ENCODE measurements at regions not wholly inside any gene's neighbourhood (a gene's known extent, or its start where the extent isn't known, plus 50 kb on each side); places are given as distances from the start of the nearest gene placed in this dataset.

DNA sequence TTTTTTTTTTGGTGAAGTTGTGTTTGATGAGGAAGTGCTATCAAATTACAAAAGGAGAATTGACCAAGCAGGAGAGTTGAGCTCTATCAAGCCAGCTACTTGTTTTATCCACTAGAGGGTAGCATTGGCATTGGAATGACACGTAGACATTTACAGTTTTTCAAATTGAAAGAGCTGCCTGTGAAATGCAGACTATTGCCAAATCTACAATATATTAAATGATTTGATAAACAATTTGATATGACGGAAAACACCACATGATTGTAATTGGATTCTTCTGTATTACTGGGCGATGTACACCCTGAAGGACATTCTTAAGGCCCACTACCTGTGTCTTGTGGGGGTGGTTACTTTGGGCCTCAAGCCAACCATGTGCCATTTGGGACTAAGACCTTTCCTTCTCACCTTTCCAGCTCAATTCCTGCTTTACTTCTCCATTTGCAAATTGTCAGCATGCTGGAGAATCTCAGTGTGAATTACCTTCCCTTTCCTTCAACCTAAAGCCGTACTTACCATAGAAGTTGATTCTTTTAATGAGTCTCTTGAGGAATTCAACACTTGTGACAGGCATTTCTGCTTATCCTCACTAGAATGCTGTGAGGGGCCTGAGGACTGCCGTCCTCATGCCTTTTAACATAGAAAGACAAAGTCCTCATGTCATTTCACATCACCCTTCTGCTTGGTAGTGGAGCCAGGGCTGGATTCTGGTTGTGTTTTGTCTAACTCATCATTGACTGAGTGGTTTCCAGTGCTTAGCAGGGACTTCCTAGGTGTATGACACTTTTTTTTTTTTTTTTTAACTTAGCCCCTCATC is 134.8 kb upstream of the THUMPD2 start:
- peak; percentile 94 for TF ChIP-seq CTCF (IDR thresholded peaks at IDR 0.05)

GRCh38 chr2:39902103-39902502 is 123.0 kb upstream of the THUMPD2 start:
- TF ChIP-seq CTCF (IDR thresholded peaks at IDR 0.05) = no peak
- no peaks in the 10 kb centered on the region for H3K36me3 Mint-ChIP-seq (ENCODE audit: low read depth)
- peaks cover 5% of the 10 kb centered on the region; the same call in 1 of the 2 replicates for H3K9me3 Mint-ChIP-seq
- peak overlapping the region; percentile 42 for H3K27ac Mint-ChIP-seq
- no peaks in the 10 kb centered on the region for H3K27me3 Mint-ChIP-seq (ENCODE audit: insufficient read depth)
- peaks cover 24% of the 10 kb centered on the region for H3K4me1 Mint-ChIP-seq (ENCODE audit: low read depth)
- H3K4me3 Mint-ChIP-seq = no peak overlapping the region
- DNase-seq = peak; percentile 80

More for the DNA sequence above, 134.8 kb upstream of the THUMPD2 start:
- no peak overlapping the region for H3K4me3 Mint-ChIP-seq
- H3K4me1 Mint-ChIP-seq (ENCODE audit: low read depth) = peaks cover 50% of the 10 kb centered on the region
- DNase-seq = peak; percentile 75
- peak overlapping the region; percentile 61 for H3K27ac Mint-ChIP-seq
- H3K36me3 Mint-ChIP-seq (ENCODE audit: low read depth) = peaks cover 13% of the 10 kb centered on the region
- no peaks in the 10 kb centered on the region; the same call in 1 of the 2 replicates for H3K27me3 Mint-ChIP-seq (ENCODE audit: insufficient read depth)
- no peaks in the 10 kb centered on the region for H3K9me3 Mint-ChIP-seq

- DNase-seq = no peak
- Mint-ChIP-seq H3K4me1 (ENCODE audit: low read depth) (peaks cover 24% of the 10 kb centered on the region), H3K27ac (no peak overlapping the region), H3K27me3 (ENCODE audit: insufficient read depth) (peaks cover 3% of the 10 kb centered on the region; the same call in 1 of the 2 replicates), H3K36me3 (ENCODE audit: low read depth) (no peaks in the 10 kb centered on the region), H3K4me3 (no peak overlapping the region), H3K9me3 (peaks cover 5% of the 10 kb centered on the region; the same call in 1 of the 2 replicates)
- no peak for TF ChIP-seq CTCF (IDR thresholded peaks at IDR 0.05)
Measured at GRCh38 chr2:39898934-39899333, 119.9 kb upstream of the THUMPD2 start.

DNA sequence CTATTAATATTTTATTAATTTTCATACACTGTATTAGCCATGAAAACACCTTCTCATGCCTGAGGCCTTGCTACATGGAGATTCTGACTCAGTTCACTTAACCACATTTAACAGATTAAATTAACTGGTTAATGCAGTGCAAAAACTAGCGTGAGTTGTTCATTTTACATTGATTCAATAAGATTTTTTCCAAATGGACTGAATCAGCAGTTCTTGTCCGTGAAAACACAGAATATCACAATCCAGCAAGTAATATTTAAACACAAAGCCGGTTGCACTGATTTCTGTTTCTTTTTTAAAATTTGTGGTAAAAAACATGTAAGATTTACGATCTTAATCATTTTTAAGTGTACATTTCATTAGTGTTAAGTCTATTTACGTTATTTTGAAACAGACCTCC is 118.2 kb upstream of the THUMPD2 start:
- Mint-ChIP-seq H3K27me3 (ENCODE audit: insufficient read depth) (peaks cover 3% of the 10 kb centered on the region; the same call in 1 of the 2 replicates), H3K4me1 (ENCODE audit: low read depth) (peaks cover 16% of the 10 kb centered on the region), H3K4me3 (no peak overlapping the region), H3K27ac (no peak overlapping the region), H3K9me3 (peaks cover 5% of the 10 kb centered on the region; the same call in 1 of the 2 replicates), H3K36me3 (ENCODE audit: low read depth) (no peaks in the 10 kb centered on the region)
- DNase-seq = no peak
- no peak for TF ChIP-seq CTCF (IDR thresholded peaks at IDR 0.05)

- H3K27me3 Mint-ChIP-seq (ENCODE audit: insufficient read depth) = peaks cover 3% of the 10 kb centered on the region; the same call in 1 of the 2 replicates
- H3K4me1 Mint-ChIP-seq (ENCODE audit: low read depth) = peaks cover 4% of the 10 kb centered on the region; the same call in 1 of the 2 replicates
- no peak overlapping the region for H3K27ac Mint-ChIP-seq
- no peaks in the 10 kb centered on the region for H3K36me3 Mint-ChIP-seq (ENCODE audit: low read depth)
- DNase-seq = no peak
- TF ChIP-seq CTCF (IDR thresholded peaks at IDR 0.05) = no peak
- H3K4me3 Mint-ChIP-seq = no peak overlapping the region
- peaks cover 3% of the 10 kb centered on the region; the same call in 1 of the 2 replicates for H3K9me3 Mint-ChIP-seq
Measured at GRCh38 chr2:39894082-39894481, 115.0 kb upstream of the THUMPD2 start.
